Fibroblast of the aortic adventitia (primary cell): ENCODE measurements at regions not wholly inside any gene's neighbourhood (a gene's known extent, or its start where the extent isn't known, plus 50 kb on each side); places are given as distances from the start of the nearest gene placed in this dataset.
A peak's percentile ranks its signal among the peaks of the same experiment; 100 is the strongest.

ENCODE experiments used
- DNase-seq: peaks from one replicate; pipeline ENCODE4 v3.0.0-alpha.2; 2010; ENCODE audit warnings: low read depth
- H3K4me3 ChIP-seq: 2 replicates; pipeline ENCODE4 v1.5.1; 2011; ENCODE audit warnings: low read depth, mild to moderate bottlenecking, control low read depth, low read length, moderate library complexity
- TF ChIP-seq, protein P1 (sequence below): IDR thresholded peaks from 2 replicates; pipeline ENCODE4 v1.5.1; 2011; ENCODE audit warnings: mild to moderate bottlenecking, low read length, control low read depth, inconsistent platforms; ENCODE audit not compliant: insufficient read depth

DNA sequence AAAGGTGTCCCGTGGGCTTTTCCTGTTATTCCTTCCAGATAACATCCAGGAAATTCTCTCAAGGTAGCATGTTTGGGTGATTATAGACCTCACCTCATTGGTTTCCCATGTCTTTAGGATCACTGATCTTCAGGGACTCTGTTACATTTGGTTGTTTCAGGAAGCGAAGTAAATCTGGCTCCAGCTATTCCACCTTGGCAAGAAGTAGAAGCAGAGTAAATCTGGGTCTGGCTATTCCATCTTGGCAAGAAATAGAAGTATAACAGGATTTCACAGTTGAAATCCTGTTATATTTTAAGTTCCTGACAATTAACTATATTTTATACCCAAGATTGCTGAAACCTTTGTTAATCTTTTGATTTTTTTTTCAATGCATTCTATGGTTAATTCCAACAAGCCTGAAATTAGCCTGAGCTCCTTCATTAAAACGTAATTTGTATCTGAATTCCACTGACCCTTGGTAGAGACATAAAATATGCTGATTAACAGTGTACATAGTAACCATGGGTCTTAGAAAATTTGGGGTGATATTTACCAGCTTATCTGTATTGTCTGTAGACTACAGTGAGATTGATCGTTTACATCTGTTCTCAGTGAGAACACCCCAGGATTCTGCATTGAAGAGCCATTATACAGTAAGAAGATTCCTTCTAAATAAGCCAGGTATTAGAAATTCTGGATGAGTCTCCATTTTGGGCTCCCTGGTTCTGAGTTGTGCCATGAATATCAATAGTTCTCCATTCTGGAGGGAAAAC is 267.6 kb upstream of the SLITRK6 start:
- no peak overlapping the region for H3K4me3 ChIP-seq

DNA sequence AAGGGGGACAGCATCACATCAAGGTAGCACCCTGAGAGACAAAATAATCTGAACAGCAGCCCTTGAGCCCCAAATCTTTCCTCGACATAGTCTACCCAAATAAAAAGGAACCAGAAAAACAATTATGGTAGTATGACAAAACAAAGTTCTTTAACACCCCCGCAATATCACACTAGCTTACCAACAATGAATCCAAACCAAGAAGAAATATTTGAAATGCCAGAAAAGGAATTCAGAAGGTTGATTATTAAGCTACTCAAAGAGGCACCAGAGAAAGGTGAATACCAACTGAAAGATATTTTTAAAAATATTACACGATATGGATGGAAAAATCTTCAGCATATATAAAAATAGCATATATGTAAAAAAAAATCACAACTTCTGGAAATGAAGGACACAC is 252.9 kb upstream of the SLITRK6 start:
- H3K4me3 ChIP-seq, result no peak overlapping the region
- no peak for DNase-seq
- TF ChIP-seq, protein P1, sequence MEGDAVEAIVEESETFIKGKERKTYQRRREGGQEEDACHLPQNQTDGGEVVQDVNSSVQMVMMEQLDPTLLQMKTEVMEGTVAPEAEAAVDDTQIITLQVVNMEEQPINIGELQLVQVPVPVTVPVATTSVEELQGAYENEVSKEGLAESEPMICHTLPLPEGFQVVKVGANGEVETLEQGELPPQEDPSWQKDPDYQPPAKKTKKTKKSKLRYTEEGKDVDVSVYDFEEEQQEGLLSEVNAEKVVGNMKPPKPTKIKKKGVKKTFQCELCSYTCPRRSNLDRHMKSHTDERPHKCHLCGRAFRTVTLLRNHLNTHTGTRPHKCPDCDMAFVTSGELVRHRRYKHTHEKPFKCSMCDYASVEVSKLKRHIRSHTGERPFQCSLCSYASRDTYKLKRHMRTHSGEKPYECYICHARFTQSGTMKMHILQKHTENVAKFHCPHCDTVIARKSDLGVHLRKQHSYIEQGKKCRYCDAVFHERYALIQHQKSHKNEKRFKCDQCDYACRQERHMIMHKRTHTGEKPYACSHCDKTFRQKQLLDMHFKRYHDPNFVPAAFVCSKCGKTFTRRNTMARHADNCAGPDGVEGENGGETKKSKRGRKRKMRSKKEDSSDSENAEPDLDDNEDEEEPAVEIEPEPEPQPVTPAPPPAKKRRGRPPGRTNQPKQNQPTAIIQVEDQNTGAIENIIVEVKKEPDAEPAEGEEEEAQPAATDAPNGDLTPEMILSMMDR, result no peak

More for the DNA sequence above, 267.6 kb upstream of the SLITRK6 start:
- TF ChIP-seq, protein P1, result no peak
- DNase-seq, result no peak

DNA sequence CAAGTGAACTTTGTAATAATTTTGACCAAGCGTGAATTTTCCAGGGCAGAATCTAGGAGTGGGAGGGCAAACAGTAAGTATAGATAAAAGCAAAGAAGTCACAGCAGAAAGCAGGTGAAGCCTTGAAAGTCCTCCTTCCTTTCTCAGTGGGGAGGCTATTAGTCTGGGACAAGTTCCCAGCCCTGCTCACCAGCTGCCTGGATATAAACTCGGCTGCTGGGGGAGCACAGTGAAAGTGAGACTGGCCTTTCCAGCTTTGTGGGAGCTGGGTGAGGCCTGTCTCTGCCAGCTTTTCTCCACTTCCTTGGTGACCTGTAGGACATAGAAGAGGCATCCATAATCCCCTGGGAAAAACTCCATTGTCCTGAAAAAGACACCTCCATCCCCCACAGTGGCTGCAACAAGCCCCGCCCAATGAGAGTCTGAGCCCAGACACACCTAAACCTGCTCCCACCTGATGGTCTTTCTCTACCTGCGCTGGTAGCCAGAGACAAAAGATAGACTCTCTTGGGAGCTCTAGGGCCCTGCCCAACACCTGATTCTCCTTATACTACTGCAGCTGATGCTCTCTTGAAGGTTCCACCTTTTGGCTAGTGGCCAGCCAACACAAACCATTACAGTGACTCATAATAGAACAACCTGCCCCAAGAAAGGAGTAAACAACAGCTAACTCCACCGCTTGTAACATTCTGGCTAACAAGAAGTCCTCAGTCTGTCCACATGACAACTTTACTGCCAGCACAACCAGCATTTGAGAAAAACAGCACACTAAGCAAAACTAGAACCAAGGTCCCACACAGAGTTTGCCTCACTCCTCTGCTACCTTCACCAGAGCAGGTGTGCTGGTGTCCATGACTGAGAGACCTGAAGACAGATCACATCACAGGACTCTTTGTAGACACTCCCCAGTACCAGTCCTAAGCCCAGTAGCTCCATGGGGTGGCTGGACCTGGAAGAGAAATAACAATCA is 252.2 kb upstream of the SLITRK6 start:
- TF ChIP-seq, protein P1, result no peak
- no peak for DNase-seq
- H3K4me3 ChIP-seq, result no peak overlapping the region

DNA sequence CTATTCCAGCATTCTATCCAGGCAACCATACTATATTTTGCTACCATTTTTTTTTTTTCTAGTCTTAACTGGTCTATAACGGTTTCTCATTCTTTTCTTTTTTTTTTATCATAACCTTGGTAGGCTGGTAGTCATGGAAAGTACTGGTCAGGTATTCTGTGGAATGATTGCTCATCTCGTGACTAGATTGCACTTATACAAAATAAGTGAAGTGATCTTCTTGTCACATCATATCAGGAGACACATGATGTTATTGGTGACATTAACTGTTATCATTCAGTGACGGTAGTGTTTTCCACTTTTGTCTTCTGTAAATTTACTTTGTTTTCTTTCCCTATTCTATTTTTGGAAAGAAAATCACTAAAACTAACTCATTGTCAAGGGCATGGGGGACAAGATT is 239.3 kb upstream of the SLITRK6 start:
- H3K4me3 ChIP-seq, result no peak overlapping the region
- no peak for DNase-seq
- TF ChIP-seq, protein P1, result no peak

DNA sequence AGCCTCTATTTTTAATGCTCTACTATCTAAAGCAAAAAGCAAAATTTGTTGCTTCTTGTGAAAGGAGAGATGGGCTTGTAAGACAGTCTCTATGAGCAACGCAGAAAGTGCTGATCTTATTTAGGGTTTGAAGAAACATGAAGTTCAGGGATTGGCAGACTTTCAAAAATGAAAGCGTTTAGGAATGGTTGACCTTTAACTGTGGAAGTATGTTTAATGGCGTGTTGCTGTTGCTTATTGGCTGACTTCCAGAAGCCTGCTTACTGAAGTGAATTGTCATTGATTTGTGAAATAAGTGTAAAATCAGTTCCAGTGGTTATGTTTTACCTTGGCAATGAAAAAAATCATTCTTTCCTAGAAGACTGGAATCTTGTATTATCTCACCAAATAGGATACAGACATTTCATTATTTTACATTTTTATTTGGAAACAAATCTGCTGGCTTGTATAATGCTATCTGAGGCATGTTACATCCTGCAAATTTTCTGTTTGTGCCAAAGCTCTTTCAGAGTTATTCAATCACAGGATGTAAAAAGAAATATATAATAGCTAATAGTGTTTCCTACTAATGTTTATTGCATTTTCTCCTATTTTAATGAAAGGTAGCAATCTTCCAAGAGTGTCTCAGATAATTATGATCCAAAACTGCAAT is 221.3 kb upstream of the SLITRK6 start:
- TF ChIP-seq, protein P1, result no peak
- DNase-seq, result peak; percentile 39
- no peak overlapping the region for H3K4me3 ChIP-seq

DNA sequence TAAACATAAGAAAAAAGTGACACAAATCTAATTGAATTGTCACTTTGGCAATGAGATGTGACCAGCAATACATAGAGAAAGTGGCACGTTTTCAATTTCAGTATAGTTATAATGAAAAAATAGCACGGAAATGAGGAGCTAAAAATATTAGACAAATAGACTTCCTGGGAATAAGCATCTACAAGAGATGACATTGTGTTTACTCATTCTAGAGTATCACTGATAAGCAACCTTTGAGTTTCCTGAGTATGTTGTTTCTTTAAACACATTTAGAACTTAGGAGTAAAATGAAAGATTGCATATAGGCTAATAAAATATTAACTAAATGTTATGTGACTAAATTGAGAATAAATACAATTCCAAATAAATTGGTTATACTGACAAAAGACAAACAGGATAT is 207.1 kb upstream of the SLITRK6 start:
- DNase-seq, result no peak
- TF ChIP-seq, protein P1, result no peak
- no peak overlapping the region for H3K4me3 ChIP-seq
